GM23248 (cell line): ENCODE measurements at regions not wholly inside any gene's neighbourhood (a gene's known extent, or its start where the extent isn't known, plus 50 kb on each side); places are given as distances from the start of the nearest gene placed in this dataset.

Experiments used
- EZH2 ChIP-seq: fragments of 200-600 bp; sonication (generic); IDR thresholded peaks from 2 replicates; pipeline ENCODE4 v1.6.1; 2018; ENCODE audit warnings: antibody characterized with exemption, mild to moderate bottlenecking; ENCODE audit not compliant: insufficient read depth, poor library complexity, severe bottlenecking
- EZH2phosphoT487 ChIP-seq: fragments of 200-600 bp; sonication (generic); IDR thresholded peaks from 2 replicates; pipeline ENCODE4 v1.6.1; 2018; ENCODE audit warnings: antibody characterized with exemption, moderate library complexity, mild to moderate bottlenecking, low read depth; ENCODE audit not compliant: insufficient read depth

GRCh38 chr20:55186228-55186627 is 710.8 kb downstream of the DOK5 start:
- no peak for TF ChIP-seq EZH2phosphoT487
- TF ChIP-seq EZH2: no peak
